Activated naive CD4-positive, alpha-beta T cell treated with anti-CD3 and anti-CD28 coated beads, Interleukin-2, amount 50 U/mL, for 16 hours (primary cell): ENCODE measurements at regions not wholly inside any gene's neighbourhood (a gene's known extent, or its start where the extent isn't known, plus 50 kb on each side); places are given as distances from the start of the nearest gene placed in this dataset.
"Not testable (repeated sequence)": the region's sequence is repeated elsewhere in the genome, so short reads cannot be mapped to it uniquely, and the experiment has no call there.

ENCODE experiments used
- DNase-seq: peaks from one replicate; pipeline ENCODE4 v3.0.0-alpha.2; 2020

DNA sequence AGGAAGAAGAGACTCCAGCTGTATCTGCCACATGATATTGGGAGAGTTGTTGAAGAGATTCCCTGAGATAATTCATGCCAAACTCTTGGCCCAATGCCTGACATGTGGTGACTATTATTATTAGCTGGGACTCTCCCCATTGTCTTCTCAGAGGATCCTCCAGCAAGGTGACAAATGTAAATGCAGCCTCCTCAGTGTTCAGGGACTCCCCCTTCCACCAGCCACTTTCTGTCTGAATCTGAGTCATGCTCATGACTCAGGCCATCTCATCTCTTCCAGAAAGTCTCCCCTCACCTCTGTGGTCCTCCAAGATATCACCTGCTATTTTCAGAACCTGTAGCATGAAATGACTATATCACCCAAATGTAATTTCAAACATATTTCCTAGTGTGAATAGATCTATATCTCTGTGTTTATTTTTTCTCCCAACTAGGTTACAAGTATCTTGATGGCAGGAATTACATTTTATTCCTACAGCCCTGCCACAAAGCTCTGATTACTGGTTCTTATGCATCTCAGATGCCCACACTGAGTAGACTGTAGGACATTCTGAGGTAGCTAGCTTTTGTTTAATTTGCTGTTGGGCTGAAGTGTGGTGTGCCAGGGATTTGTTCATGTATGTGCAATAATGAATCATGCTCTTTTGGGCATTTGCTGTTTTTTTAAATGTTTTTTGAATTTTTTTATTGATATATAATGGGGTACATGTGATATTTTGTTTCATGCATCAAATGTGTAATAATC is 126.6 kb upstream of the IL12B start:
- peak; percentile 66 for DNase-seq

DNA sequence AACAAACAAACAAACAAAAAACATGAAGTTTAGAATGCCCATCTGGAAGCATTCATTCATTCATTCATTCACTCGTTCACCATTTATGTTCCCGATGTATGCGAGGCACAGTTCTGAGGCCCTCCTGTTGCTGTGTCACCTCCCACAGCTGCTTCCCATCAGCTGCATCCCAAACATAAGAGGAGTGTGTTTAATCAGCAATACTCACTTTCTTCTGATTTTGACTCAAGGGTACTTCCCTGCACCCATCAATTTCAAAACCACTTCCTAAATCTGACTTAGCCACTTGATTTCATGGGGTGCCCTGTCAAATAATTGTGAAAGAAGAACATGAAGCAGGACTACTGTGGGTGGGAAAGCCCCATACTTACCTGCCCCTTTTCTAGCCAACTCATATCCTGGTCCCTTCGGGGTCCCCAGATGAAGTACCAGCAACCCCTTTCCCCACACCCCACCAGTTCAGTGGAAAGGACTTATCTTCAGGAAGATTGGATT is 128.0 kb upstream of the IL12B start:
- DNase-seq: peak; percentile 28

DNA sequence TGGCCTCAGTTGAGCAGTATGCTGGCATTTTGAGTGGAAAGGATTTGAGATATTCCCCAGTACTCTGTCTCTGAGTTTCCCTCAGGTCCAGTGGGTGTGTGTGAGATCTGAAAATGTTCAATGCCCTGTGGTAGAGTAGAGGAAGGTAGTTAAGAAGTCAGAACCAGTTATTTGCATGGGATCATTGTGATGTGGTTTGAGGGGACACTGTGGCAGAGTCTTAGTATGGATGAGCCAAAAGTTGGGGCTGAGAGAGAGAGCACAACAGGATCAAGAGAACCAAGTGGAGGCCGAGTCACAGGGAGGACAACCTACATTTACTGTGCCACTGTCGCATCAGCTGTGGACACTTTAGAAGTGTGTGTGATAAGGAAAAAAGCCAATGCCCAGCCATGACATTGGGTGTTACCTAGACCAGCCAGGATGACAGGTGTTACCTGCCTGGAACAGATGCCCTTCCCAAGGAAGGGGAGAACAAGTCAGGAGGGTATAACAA is 128.9 kb upstream of the IL12B start:
- no peak for DNase-seq

DNA sequence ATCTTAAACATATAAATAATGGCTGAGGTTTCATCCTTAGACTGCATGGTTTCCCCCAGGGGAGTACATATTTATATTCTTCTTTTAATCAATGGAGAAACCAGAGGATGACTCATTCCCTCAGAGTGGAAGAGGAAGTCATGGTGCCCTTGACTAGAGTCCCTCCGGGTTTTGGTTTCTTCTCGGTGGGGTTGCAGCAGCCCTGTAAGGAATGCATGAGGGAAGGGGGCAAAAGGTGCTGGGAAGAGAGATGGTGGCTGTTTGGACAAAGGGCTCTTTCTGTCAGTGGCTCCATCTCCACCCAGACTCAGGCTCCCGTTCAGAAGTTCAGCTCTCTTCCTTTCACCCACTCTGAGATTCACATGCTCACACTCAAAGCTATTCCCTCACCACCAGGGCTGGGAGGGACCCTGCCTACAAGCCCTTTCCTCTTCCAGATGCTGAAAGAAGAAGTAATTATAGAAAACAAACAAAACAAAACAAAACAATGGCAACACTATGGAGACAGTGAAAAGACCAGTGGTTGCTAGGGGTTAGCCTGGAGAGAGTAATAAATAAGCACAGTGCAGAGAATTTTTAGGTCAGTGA is 129.8 kb upstream of the IL12B start:
- DNase-seq: no peak

DNA sequence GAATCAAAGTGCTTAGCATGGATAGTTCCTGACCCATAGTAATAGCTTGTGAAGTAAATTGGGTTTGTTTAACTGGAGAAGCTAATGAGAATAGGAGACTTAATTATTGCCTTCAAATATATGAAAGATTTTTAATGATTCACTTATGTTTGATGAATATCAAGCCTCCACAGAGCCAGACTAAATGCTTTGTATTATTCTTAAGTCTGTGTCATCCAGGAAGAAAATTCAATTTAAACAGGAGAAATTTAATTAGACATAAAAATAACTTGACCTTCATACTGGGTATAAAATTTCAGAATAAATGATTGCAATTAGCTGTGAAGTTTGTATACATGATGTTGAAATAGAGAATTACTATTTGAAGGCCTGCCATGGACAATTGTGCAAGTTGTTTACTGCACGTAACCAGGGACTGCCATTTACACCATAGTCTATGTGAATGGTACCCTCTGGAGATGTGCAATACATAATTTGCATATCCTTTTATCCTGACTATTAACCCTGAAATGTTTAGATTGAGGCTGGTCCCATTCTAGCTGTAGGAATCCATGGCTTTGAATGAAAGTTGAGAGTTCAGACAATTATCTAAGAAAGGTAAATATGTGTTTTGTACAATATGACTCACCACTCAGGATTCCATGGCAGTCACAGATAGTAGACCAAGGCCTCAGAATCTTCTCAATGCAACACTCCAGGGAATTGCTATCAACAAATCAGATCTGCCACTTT is 133.5 kb upstream of the IL12B start:
- DNase-seq: no peak

DNA sequence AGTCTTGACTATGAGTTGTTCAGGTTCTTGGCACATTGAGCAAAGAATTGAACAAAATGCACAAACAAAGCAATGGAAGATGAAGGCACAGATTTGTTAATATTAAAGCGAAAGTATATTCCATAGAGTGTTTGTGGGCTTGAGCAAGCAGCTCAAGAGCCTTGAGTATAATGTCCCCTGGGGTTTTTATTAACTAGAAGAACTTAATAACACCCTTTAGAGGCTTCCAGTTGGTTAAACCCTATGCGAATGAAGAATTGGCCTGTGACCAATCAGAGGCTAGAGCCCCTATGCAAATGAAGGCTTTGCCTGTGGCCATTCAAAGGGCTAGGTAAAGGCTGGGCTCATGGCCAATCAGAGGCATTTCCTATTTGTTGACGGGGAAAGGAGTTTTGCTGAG is 135.3 kb upstream of the IL12B start:
- no peak for DNase-seq

DNA sequence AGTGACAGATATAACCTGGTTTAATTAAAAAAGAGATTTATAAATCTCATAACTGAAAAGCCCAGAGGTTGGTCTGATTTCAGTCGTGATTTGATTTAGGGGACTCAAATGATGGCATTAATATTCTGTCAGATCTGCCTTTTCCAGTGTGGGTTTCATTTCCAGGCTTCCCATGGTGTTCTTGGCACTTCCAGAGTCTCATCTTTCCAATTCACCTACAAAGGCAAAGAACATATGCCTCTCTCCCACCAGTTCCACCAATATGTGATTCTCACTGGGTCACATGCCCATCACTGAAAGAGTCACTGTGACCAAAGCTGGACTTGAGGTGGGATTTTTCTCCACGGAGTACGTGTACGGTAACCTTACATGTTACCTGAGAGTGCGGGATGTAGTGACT is 137.4 kb upstream of the IL12B start:
- DNase-seq: no peak

DNA sequence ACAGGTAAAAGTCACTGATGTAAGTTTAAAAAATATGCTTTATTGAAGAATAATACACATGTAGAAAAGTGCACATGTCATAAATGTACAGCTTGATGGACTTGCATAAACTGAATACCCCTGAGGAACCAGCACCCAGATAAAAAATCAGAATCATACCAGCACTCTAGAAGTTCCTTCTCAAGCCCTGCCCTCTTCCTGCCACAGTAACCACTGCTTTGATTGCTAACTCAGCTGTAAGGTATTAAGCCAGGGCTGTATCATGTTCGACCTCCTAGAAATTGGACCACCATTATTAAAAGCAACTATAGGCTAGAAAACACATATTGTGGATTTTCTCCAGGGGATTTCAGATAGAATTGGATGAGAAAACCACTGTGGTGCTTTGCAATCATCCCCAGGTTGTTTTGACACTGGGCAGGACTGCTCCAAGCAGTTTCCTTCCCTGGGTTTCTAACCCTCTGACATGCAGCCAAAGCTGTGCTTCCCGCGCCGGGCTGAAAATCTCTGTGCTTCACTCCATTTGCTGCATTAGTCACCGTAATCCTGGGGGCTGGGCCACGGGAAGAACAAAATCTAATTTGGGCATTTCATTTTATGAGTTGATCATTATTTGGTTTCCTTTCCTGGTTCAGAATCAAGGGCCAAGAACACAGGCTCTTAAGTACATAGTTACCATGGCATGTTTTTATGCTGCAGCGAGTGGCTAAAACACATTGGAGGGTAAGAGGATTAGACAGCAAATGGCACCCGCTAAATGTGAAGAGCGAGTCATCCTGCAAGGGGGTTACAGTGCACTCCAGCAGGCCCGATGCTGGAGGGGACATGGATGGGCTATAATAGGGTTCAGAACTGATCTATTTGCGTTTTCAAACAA is 139.4 kb upstream of the IL12B start:
- DNase-seq: no peak

DNA sequence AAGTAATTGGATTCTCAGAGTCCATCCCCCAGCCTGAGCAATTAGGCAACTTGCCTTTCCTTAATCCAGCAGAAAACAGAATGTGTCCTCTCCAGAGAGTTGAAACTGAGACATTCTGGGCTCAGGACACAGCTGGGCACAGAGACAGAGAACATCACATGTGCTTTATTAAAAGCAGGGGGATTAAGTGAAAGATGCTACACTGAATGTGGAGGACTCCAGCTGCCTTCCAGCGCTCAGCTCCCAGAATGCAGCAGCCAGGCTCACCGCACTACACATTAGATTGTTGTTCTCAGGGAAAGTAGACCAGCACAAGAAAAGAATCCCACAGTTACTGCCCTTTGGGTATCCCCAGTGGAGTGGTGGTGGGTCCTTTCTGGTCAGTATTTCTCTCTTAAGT is 141.6 kb upstream of the IL12B start:
- DNase-seq: no peak

DNA sequence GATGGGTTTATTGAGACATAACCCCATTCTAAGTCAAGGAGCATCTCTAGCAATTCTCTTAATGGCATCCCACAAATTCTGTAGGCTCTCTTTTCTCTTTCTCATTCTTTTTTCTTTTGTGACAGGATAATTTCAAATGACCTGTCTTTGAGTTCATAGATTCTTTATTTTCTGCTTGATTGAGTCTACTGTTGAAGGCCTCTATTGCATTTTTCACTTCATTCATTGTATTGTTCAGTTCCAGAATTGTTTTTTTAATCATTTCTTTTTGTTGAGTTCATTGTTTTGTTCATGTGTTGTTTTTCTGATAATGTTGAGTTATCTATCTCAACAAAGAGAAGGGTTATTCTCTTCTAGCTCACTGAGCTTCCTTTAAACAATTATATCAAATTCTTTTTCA is 144.7 kb upstream of the IL12B start:
- no peak for DNase-seq

DNA sequence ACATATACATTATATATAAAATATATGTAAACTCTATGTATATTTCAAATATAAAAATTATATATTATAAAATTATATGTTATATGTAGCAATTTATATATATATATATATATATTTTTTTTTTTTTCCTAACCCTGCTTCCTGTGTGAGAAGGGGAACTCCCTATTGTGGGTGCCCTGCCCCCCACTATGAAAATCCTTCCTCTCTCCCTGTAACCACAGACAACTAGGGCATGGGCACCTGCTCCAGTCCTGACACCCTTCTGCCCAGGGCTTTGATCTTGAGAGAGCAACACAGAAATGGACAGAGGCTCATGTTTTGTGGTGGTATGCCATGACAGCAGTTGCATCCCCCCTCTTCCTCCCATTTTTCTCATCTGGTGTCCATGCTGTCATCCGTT is 148.7 kb upstream of the IL12B start:
- no peak for DNase-seq

DNA sequence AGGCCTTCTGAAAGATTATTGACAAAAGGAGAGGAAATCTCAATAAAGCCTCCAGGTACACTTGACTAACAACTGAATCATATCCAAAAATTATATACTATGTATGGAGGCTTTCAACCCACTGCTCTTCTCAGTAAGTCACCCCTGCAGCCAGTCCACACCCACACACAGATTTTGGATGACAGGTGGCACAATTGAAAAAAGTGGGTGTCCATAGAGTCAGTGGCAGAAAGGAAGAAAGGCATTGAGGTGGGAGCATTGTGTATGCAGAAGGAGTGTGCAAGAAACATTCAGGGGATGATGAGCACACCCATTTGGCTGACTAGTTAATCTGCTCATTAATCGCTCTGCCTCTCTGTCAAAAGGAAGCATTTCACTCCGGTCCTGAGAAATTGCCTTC is 150.6 kb upstream of the IL12B start:
- DNase-seq: no peak

DNA sequence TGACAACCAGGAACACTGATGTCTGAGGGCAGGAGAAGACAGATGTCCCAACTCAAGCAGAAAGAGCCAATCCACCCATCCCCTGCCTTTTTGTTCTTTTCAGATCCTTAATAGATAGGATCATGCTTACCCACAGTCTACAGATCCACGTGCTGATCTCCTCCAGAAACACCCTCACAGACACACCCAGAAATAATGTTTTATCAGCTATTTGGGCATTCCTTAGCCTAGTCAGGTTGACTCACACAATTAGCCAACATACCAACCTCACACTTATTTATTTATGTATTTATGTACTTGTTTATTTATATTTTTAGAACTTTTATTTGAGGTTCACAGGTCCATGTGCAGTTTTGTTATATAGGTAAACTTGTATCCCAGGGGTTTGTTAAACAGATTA is 151.5 kb upstream of the IL12B start:
- DNase-seq: no peak

DNA sequence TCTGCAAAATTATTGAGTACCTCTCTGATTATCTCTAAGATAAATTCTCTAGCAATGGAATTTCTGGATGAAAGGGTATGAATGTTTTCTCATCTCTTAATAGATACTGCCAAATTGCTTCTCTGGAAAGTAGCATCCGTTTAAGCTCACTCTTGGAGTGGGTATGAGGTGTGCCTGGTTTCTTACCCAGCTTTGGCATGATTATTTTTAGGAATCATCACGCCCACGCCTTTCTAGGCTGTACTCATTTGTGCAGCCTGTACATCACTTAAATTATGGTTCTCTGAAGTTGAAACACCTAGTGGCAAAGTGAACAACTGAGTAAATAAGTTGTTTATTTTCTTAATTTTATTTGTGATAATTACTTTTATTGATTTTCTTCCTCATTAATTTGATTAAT is 156.5 kb upstream of the IL12B start:
- DNase-seq: no peak

DNA sequence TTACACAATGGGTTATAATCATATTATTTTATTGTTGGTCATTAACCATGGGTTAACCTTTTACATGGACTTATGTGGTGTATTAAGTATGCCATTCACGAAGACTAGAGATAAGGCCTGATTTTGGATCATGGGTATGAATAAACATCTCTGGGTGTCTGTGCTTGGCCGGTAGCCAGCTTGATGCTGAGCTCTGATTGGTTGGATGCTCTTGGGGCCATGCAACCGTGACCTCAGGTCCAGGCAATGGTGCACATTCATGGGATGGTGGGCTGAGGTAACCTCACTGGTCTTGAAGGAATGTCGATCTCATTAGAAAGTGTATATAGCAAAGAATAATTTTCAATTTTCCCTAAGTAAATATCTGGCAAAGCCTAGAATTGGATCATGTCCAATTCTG is 158.2 kb upstream of the IL12B start:
- no peak for DNase-seq

DNA sequence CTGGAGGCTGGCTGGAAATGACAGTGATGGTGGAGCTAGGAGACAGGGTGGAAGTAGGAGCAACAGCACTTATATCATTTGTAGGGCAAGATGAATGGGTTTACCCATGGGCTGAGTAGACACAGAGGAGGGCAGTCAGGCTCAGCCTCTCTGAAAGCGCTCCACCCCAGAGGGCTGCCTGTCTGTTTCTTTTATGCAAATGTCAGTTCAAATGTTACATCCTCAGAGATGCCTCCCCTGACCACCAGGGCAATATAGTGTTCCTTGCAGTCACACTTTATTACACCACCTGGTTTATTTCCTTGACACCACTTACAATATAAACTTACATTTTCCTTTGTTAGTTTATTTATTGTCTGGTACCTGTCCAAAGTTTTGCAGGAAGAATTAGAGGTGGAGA is 159.5 kb upstream of the IL12B start:
- DNase-seq: no peak

DNA sequence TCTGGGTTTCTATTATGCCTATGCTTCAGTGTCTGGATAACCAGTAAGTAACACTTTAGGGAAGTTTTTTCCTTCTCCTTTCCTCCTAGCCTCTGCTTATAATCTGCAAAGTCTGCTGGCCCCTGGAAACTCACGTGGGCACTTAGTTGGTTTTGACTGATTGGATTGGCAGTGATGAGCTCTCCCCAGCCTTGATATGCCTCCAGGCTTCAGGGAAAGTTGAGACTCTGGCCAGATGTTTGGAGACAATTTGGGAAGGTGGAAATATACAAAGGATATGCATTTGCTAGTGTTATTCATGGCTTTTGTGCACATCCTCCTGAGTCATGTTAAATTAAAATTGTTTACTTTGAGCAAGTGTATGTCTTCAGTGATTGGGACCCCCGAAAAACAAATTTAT is 160.2 kb upstream of the IL12B start:
- DNase-seq: no peak

DNA sequence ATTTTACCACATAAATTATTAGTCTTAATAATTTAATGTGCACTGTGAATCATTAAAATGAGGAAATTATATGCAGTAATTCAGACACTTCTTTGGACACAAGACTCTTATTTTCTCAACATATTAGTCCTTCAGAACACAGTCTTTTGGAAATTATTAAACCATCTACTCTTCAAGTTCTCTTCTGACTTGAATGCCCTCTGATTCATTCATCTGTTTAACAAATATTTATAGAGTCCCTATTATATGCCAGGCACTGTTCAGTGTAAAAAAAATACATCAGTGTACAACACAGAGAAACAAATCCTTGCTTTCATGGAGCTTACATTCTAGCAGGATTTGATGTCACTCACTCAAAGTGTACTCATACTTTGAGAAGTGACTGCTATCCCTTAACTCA is 163.4 kb upstream of the IL12B start:
- DNase-seq: no peak

DNA sequence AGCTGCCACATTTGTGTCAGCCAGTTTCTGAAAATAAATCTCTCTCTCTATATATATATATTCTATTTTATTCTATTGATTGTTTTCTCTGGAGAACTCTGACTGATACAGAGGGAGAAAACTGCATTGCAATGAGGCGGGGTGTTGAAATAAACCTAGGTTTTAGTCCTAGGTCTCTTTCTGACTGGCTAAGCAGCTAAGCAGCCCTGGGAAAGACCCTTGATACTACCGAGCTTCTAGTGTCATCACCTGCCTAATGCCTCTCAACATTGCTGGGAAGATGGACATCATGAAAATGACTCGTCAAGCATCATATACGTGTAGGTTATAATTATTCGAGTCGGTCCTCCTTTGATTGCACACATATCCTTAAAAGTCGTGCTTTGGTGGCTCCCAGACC is 166.5 kb upstream of the IL12B start:
- DNase-seq: no peak

DNA sequence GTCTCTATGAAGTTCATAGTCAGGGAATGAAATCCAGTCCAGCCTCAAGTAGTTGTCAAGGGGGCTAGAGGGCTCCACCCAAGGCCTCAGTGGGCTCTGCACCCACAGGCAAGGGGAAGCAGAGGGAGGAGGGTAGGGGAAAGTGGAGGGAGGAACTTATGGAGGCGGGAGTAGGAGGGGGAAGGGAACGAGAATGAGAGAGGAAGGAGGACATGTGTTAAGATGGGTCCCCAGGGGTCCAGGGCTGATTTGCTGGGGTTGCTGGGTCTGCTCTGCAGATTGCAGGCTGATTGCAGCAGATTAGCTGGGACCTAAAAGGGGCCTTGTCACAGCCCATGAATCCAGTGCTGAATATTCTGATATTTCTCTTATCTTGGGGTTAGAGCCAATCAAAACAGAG is 166.9 kb upstream of the IL12B start:
- no peak for DNase-seq

DNA sequence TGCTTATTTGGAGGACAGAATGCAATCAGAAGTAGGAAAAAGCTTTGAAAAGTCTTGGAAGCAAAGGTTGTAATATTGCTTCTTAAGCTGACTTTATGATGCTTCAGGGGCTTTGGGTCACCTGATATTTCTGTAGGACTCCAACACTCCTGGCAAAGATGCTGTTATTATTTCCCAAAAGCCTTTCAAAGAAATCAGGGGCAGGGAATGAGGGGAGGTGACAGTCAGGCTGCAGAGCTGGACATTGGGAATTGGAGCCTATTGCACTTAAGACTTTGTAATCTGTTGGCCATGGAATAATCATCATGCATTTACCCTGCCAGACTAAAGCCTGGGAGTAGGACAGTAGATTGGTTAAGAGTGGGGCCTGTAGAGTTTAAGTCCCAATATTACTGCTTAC is 168.3 kb upstream of the IL12B start:
- no peak for DNase-seq

DNA sequence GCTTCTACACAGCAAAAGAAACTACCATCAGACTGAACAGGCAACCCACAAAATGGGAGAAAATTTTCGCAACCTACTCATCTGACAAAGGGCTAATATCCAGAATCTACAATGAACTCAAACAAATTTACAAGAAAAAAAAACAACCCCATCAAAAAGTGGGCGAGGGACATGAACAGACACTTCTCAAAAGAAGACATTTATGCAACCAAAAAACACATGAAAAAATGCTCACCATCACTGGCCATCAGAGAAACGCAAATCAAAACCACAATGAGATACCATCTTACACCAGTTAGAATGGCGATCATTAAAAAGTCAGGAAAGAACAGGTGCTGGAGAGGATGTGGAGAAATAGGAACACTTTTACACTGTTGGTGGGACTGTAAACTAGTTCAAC is 171.8 kb upstream of the IL12B start:
- not testable (repeated sequence) for DNase-seq

DNA sequence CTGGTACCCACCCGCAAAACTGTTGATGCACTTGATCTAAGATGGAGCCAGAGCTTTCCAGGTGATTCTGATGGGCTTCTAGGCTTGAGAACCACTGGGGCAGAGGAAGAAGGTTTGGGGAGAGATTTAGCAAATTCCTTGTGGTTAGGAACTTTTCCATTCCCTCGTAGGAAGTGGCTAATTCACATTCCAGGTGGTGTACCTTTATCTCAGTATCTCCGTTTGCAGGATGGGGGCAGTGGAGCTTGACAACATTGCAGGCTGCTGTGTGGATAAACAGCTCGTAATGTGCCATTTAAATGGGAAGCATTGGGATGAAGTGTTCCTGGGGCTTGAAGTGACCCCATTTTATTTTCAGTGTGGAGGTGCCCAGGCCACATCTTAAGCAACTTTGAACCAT is 172.9 kb upstream of the IL12B start:
- no peak for DNase-seq
